ENCODE measurements at regions not wholly inside any gene's neighbourhood (a gene's known extent, or its start where the extent isn't known, plus 50 kb on each side); places are given as distances from the start of the nearest gene placed in this dataset.

- TF ChIP-seq SP1 (IDR thresholded peaks at IDR 0.05; ENCODE audit: low read depth, low read length), result no peak
- TF ChIP-seq PHF8 (conservative IDR thresholded peaks at IDR 0.05; ENCODE audit: low read depth, low read length), result no peak
These were observed 287.1 kb upstream of the SUCLG2 start (continued) for GRCh38 chr3:67941433-67942030.
